ENCODE measurements at regions not wholly inside any gene's neighbourhood (a gene's known extent, or its start where the extent isn't known, plus 50 kb on each side); places are given as distances from the start of the nearest gene placed in this dataset.

DNA sequence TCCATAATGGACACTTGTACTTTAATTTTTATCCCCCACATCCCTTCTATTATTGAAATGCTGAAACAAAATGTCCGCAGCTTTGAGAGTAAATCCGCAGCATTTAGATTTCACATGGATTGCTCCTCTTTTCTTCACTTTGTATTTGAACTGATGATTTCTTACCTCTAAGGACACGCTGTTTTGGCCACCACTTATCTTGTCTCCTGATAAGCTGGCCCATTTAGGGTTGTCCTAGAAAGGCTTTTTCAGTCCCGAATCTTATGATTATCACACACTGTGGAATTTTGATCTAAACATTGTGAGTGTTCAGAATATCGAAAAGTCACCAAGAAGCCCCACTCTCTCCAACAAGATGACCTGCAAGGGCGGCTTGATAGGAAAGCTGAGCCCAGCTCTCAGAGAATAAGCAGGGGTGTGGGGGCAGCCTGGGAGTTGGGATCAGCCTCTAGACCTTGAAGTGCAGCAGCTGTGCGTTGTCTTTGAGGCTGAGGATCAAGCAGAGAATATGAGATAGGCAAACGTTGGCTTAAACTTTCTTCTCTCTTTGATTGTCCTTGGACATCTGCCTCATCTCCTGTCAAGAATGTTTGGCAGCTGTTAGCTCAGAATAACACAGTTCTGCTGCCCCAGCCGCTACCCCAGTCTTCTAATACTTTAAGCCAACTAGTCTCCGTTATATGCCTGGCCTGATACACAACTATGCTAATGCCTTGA is 399.7 kb upstream of the NR2F2 start:
- TF ChIP-seq, protein P1, sequence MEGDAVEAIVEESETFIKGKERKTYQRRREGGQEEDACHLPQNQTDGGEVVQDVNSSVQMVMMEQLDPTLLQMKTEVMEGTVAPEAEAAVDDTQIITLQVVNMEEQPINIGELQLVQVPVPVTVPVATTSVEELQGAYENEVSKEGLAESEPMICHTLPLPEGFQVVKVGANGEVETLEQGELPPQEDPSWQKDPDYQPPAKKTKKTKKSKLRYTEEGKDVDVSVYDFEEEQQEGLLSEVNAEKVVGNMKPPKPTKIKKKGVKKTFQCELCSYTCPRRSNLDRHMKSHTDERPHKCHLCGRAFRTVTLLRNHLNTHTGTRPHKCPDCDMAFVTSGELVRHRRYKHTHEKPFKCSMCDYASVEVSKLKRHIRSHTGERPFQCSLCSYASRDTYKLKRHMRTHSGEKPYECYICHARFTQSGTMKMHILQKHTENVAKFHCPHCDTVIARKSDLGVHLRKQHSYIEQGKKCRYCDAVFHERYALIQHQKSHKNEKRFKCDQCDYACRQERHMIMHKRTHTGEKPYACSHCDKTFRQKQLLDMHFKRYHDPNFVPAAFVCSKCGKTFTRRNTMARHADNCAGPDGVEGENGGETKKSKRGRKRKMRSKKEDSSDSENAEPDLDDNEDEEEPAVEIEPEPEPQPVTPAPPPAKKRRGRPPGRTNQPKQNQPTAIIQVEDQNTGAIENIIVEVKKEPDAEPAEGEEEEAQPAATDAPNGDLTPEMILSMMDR (IDR thresholded peaks at IDR 0.05; ENCODE audit: low read length): no peak
- TF ChIP-seq EZH2 (optimal IDR thresholded peaks at IDR 0.05; ENCODE audit: low read depth, low read length) (no peak), EZH2phosphoT487 (IDR thresholded peaks at IDR 0.05; ENCODE audit: low read length) (no peak)

Measured in MM.1S (cell line).